ENCODE measurements at regions not wholly inside any gene's neighbourhood (a gene's known extent, or its start where the extent isn't known, plus 50 kb on each side); places are given as distances from the start of the nearest gene placed in this dataset.
A peak's percentile ranks its signal among the peaks of the same experiment; 100 is the strongest.

GRCh38 chr12:94049718-94050117, 98.7 kb upstream of the PLXNC1 start:
- H3K4me3 ChIP-seq: no peak overlapping the region
- DNase-seq (ENCODE audit: low spot score): no peak
- no peaks in the 10 kb centered on the region for H3K27me3 ChIP-seq
- H3K36me3 ChIP-seq: no peaks in the 10 kb centered on the region
- no peak overlapping the region for H3K27ac ChIP-seq
- peaks cover 0 to 16% of the 10 kb centered on the region in 2 donors for H3K4me1 ChIP-seq
- TF ChIP-seq CTCF (IDR thresholded peaks at IDR 0.05): no peak
- H3K9me3 ChIP-seq: no peaks in the 10 kb centered on the region

DNA sequence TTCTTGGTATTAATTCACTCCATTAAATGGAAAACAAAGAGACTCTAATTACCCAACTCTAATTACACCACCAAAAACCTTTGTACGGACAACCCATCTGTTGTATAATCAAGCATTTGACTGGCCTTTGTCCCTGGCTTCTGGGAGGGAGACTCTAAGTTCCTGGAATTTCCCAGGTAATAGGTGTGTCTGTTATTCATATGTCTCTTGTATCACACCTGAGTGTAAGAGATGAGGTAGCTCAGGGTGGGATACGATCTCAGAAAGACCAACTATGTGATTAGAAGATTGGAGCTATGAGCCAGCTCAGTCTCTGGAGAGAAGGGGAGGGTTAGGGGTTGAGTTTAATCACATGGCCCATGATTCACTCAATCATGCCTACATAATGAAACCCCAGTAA, 94.7 kb upstream of the PLXNC1 start:
- no peak for DNase-seq (ENCODE audit: low spot score)

GRCh38 chr12:94055528-94055927, 92.8 kb upstream of the PLXNC1 start:
- TF ChIP-seq CTCF (IDR thresholded peaks at IDR 0.05): no peak
- Histone ChIP-seq H3K27me3 (no peaks in the 10 kb centered on the region), H3K36me3 (no peaks in the 10 kb centered on the region), H3K4me1 (peaks cover 0 to 6% of the 10 kb centered on the region in 2 donors), H3K27ac (no peak overlapping the region), H3K4me3 (no peak overlapping the region), H3K9me3 (no peaks in the 10 kb centered on the region)
- DNase-seq (ENCODE audit: low spot score): no peak

More for the DNA sequence above, 94.7 kb upstream of the PLXNC1 start:
- no peaks in the 10 kb centered on the region for H3K36me3 ChIP-seq
- H3K4me1 ChIP-seq: peaks cover 0 to 7% of the 10 kb centered on the region in 2 donors
- H3K27me3 ChIP-seq: no peaks in the 10 kb centered on the region
- no peak overlapping the region for H3K4me3 ChIP-seq
- TF ChIP-seq CTCF (IDR thresholded peaks at IDR 0.05): no peak
- no peak overlapping the region for H3K27ac ChIP-seq
- H3K9me3 ChIP-seq: no peaks in the 10 kb centered on the region

GRCh38 chr12:94056419-94057158, 91.8 kb upstream of the PLXNC1 start:
- no peaks in the 10 kb centered on the region for H3K27me3 ChIP-seq
- no peak for DNase-seq (ENCODE audit: low spot score)

DNA sequence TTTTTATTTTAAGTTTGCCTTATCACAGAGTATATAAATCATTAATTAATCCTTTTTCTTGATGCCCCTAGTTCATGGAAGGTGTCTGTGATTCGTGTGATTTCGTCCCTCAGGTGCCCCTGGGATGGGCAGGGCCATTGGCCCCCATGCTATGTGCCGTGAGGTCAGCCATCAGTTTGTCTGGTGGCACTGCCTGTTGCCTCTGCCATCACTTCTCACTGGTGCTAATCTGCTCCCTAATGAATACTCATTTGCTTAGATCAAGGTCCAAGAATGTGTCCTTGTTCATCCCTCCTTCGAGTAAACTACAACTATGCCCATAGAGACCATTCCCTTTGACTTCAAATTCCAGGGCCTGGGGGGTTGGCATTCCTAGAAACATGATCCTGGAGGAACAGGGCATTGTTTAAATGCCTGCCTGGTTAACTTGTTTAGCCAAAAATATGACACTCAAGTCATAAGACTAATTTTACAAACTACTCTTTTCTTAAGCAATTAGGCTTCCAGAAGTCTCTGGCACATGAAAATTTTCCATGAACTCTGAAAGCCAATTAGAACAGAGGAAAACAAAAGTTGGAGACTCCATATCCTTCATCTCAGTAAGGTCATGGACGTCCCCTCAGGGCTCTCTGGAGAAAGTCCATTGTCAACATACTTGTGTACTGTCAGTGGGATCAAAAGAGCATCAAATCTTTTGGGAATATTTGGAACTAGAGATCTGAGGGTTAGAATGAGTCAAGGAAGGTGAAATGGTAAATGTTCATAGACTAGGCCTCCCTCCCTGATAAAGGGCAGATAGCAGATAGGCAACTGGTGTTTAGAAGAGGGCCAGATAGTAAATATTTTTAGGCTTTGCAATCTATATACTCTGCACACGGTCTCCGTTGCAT, 90.9 kb upstream of the PLXNC1 start:
- Histone ChIP-seq H3K9me3 (no peaks in the 10 kb centered on the region), H3K27ac (peak overlapping the region; percentile 9 to 59)
- DNase-seq (ENCODE audit: low spot score): no peak

More at GRCh38 chr12:94056419-94057158, 91.8 kb upstream of the PLXNC1 start:
- Histone ChIP-seq H3K36me3 (no peaks in the 10 kb centered on the region), H3K27ac (no peak overlapping the region), H3K9me3 (no peaks in the 10 kb centered on the region), H3K4me1 (peaks cover 0 to 6% of the 10 kb centered on the region in 2 donors), H3K4me3 (no peak overlapping the region)
- TF ChIP-seq CTCF (IDR thresholded peaks at IDR 0.05): no peak

More for the DNA sequence above, 90.9 kb upstream of the PLXNC1 start:
- H3K4me1 ChIP-seq: peaks cover 0 to 6% of the 10 kb centered on the region in 2 donors
- H3K4me3 ChIP-seq: no peak overlapping the region
- no peaks in the 10 kb centered on the region for H3K36me3 ChIP-seq
- H3K27me3 ChIP-seq: no peaks in the 10 kb centered on the region
- no peak for TF ChIP-seq CTCF (IDR thresholded peaks at IDR 0.05)
